ENCODE measurements at regions not wholly inside any gene's neighbourhood (a gene's known extent, or its start where the extent isn't known, plus 50 kb on each side); places are given as distances from the start of the nearest gene placed in this dataset.

DNA sequence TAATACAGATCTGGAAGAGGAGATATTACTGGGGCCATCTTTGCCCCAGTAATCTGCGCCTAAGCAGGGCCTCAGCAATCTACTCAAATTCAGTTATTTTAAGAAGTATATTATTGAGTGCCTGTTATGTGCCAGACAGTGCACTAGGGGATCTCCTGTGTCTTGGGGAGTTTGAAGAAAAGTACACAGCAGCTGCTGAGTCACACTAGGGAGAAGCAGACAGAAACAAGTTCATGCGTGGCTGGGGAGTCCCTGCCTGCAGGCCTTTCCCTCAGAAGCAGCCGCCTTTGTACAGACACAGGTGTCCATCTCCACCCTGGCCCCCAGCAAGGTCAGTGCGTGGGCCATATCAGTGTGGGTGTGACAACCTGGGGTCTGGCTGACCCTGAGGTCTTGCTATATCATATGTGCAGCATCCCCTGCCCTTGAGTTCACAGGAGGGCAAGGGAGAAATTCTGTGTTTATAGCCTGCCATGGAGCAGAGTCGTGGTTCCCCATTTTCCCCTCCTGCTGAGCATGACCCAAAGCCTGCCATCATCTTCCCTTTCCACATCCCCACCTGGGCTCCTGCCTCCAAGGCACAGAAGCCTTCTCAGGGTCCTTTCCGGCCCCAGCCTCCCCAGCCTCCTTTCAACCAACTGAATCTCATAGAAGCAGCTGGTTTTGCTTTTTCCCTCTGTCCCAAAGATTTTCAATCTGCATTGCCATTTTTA, 229.9 kb upstream of the SDK2 start:
- Histone ChIP-seq H3K27me3 (replicated peaks) (peaks cover 30% of the 10 kb centered on the region), H3K4me1 (replicated peaks) (no peaks in the 10 kb centered on the region), H3K4me3 (no peak overlapping the region), H3K27ac (no peak overlapping the region), H3K36me3 (no peaks in the 10 kb centered on the region), H3K9me3 (replicated peaks) (peaks cover 7% of the 10 kb centered on the region; the same call in 1 of the 2 replicates)
- no peak for DNase-seq (ENCODE audit: low read depth in 1 of 2, low spot score in 2 of 2)

DNA sequence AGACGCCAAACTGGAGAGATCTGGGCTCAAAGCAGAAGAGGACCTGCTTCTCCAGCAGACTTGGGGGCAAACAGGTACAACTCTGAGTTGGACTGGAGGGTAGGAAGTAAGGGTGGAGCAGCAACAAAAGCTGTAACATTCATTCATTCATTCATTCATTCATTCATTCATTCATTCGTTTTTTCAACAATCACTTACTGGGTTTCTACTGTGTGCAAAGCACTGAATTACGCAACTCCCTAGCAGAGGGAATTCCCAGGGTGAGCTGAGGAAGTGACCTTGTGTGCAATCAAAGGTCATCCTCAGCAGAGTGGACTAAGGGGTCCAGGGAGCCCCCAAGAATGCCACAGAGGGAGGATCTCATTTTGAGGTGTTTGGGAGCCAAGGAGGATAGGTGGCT, 231.1 kb upstream of the SDK2 start:
- peaks cover 32% of the 10 kb centered on the region for H3K27me3 ChIP-seq (replicated peaks)
- no peak for DNase-seq (ENCODE audit: low read depth in 1 of 2, low spot score in 2 of 2)

DNA sequence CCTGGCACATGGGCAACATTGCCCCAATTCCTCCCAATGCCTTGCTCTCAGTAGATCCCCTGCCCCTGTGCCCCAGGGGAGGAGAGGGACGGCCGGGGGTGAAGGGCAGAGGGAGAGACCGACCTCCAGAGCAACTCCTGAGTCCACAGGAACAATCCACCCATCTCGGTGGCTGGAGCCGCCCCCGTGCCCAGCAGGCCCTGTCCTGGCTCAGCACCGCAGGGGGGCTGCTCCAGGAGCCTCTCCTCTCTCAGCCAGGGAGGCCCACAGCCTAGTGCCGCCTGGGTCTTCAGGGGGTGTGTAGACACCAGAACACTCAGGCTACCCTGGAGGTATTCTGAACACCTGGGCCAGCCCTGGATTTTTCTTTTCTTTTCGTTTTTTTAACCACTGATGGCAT, 233.7 kb upstream of the SDK2 start:
- Histone ChIP-seq H3K4me3 (no peak overlapping the region), H3K36me3 (no peaks in the 10 kb centered on the region), H3K9me3 (replicated peaks) (no peaks in the 10 kb centered on the region), H3K4me1 (replicated peaks) (no peaks in the 10 kb centered on the region), H3K27me3 (replicated peaks) (peaks cover 32% of the 10 kb centered on the region), H3K27ac (no peak overlapping the region)
- DNase-seq (ENCODE audit: low read depth in 1 of 2, low spot score in 2 of 2), result no peak

More for the DNA sequence above, 231.1 kb upstream of the SDK2 start:
- Histone ChIP-seq H3K36me3 (no peaks in the 10 kb centered on the region), H3K4me1 (replicated peaks) (no peaks in the 10 kb centered on the region), H3K4me3 (no peak overlapping the region), H3K27ac (no peak overlapping the region), H3K9me3 (replicated peaks) (peaks cover under 1% of the 10 kb centered on the region; the same call in 1 of the 2 replicates)

DNA sequence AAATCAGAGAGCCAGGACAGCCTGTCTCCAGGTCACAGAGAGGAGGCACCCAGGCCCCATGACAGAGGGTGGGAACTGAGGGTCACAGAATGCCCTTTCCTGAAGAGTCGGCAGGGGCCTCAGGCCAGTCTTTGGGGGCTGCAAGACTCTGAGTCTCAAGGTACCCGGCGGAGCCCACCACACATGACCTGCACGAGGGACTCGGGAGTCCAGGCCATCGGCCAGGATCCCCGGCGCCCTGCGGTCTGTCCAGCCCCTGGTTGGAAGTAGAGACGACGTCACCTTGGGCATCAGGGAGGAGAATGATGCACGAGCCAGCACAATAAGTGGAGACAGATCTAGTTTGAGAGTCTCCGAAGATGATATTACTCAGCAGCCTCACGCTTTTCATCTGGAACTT, 234.7 kb upstream of the SDK2 start:
- no peak for DNase-seq (ENCODE audit: low read depth in 1 of 2, low spot score in 2 of 2)
- no peaks in the 10 kb centered on the region for H3K4me1 ChIP-seq (replicated peaks)
- no peaks in the 10 kb centered on the region for H3K9me3 ChIP-seq (replicated peaks)
- H3K36me3 ChIP-seq, result no peaks in the 10 kb centered on the region
- peaks cover 32% of the 10 kb centered on the region for H3K27me3 ChIP-seq (replicated peaks)
- no peak overlapping the region for H3K27ac ChIP-seq
- no peak overlapping the region for H3K4me3 ChIP-seq

DNA sequence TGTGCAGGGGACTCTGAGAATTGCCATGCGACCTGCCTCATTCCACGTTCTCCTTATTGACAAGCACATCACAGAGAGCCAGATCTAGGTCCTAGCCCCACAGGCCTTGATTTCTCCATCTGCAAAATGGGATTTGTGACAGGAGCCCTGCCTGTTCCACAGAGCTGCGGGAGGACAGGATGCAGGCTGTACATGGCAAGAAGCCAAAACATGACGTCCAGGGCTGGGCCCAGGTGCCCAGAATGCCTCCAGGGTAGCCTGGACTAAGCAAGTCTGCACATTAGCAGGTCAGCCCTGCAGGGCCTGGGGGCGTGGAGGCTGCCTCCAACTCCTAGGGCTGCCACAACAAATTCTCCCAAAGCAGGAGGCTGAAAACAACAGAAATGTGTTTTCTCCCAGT, 235.7 kb upstream of the SDK2 start:
- Histone ChIP-seq H3K27ac (no peak overlapping the region), H3K4me1 (replicated peaks) (no peaks in the 10 kb centered on the region), H3K9me3 (replicated peaks) (no peaks in the 10 kb centered on the region), H3K36me3 (no peaks in the 10 kb centered on the region), H3K27me3 (replicated peaks) (peaks cover 32% of the 10 kb centered on the region), H3K4me3 (no peak overlapping the region)
- DNase-seq (ENCODE audit: low read depth in 1 of 2, low spot score in 2 of 2), result no peak

DNA sequence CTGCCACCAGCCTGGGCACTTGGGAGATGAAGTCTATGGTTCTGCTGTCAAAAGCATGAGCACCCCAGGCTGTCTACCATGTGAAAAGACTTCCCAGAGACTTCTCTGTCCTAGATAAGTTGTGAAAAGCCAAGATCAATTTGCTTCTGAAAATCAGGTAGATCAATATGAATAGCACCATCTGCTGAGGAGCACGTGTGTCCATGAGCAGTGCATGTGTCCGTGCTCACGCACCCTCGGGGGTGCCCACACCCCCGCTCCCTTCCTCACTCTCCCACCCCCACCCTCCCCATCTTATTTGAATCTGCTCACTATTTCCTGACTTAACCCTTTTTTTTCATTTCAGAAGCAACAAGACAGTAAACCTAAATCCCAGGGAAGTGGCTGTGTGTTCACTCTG, 238.3 kb upstream of the SDK2 start:
- peaks cover 26% of the 10 kb centered on the region for H3K27me3 ChIP-seq (replicated peaks)
- H3K27ac ChIP-seq, result no peak overlapping the region
- no peaks in the 10 kb centered on the region for H3K4me1 ChIP-seq (replicated peaks)
- no peaks in the 10 kb centered on the region for H3K9me3 ChIP-seq (replicated peaks)
- no peak overlapping the region for H3K4me3 ChIP-seq
- DNase-seq (ENCODE audit: low read depth in 1 of 2, low spot score in 2 of 2), result no peak
- no peaks in the 10 kb centered on the region for H3K36me3 ChIP-seq

DNA sequence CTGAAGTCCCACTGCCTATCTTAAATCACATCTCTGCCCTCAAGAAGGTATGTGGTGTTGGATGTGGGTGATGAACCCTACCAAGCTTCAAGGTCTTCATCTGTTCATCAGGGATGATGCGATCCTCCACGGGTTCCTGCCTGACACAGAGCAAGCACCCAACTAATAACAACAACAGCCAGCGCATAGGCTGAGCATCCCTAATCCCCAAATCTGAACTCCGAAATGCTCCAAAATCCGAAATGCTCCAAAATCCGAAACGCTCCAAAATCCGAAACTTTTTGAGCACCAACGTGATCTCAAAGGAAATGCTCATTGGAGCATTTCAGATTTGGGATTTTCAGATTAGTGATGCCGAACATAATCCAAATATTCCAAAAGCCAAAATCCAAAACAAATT, 238.9 kb upstream of the SDK2 start:
- no peak overlapping the region for H3K4me3 ChIP-seq
- H3K4me1 ChIP-seq (replicated peaks), result no peaks in the 10 kb centered on the region
- peaks cover 20% of the 10 kb centered on the region for H3K27me3 ChIP-seq (replicated peaks)
- H3K9me3 ChIP-seq (replicated peaks), result no peaks in the 10 kb centered on the region
- no peak for DNase-seq (ENCODE audit: low read depth in 1 of 2, low spot score in 2 of 2)
- H3K27ac ChIP-seq, result no peak overlapping the region
- H3K36me3 ChIP-seq, result no peaks in the 10 kb centered on the region

DNA sequence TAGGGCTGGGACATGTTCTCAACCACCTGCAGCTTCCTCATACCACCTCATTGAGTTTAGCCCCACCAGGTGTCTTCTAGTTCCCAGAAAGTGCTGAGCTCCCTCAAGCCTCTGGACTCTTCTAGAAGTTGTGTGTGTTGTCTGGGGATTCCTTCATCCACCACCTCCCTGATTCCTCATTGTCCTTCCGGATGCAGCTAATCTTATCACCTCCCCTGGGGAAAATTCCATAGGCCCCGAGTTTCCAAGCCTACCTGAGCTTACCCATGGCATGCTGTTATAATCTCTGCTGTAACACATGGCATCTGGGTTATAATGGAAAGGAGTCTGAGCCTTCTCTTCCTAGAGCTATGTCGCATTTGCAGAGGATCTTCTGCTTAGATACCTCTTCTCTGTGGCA, 243.5 kb upstream of the SDK2 start:
- no peaks in the 10 kb centered on the region for H3K4me1 ChIP-seq (replicated peaks)
- no peak for DNase-seq (ENCODE audit: low read depth in 1 of 2, low spot score in 2 of 2)
- no peak overlapping the region for H3K27ac ChIP-seq
- no peaks in the 10 kb centered on the region; the same call in 1 of the 2 replicates for H3K27me3 ChIP-seq (replicated peaks)
- H3K4me3 ChIP-seq, result no peak overlapping the region
- no peaks in the 10 kb centered on the region for H3K36me3 ChIP-seq
- H3K9me3 ChIP-seq (replicated peaks), result no peaks in the 10 kb centered on the region

DNA sequence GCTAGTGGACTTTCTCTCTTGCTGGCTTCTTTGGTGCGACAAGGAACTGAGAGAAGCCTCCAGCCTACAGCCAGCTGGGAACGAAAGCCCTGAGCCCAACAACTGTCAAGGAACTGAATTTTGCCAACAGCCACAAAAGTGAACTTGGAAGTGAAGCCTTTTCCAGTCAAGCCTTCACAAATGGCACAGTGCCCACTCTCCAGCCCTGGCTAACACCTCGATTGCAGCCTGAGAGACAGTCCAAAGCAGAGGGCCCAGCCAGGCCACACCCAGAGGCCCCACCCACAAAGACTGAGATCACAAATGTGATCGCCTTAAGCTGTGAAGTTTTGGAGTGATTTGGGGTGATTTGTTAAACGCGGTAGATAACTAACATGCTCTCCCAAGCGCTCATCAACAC, 244.6 kb upstream of the SDK2 start:
- DNase-seq (ENCODE audit: low read depth in 1 of 2, low spot score in 2 of 2), result no peak
- no peak overlapping the region for H3K4me3 ChIP-seq
- H3K27ac ChIP-seq, result no peak overlapping the region
- no peaks in the 10 kb centered on the region for H3K4me1 ChIP-seq (replicated peaks)
- H3K36me3 ChIP-seq, result no peaks in the 10 kb centered on the region
- no peaks in the 10 kb centered on the region; the same call in 1 of the 2 replicates for H3K27me3 ChIP-seq (replicated peaks)
- H3K9me3 ChIP-seq (replicated peaks), result no peaks in the 10 kb centered on the region

DNA sequence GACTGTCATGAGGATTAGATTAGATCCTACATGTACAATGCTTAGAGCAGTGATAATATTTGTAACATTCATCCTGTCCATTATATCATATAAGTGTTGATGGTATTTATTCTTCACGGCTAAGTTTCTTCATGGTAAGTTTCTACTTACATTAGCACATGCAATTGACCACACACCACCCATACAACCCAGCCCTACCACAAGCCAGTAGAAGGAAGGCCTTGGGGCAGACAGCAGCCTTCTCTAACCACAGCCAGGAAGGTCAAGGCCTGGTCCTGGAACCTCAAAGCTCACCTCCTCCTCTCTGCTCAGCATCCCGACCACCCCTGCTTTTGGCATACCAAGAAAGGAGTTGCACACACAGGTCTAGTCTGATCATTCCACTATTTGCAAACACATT, 245.2 kb upstream of the SDK2 start:
- H3K36me3 ChIP-seq, result no peaks in the 10 kb centered on the region
- no peaks in the 10 kb centered on the region; the same call in 1 of the 2 replicates for H3K27me3 ChIP-seq (replicated peaks)
- no peak overlapping the region for H3K27ac ChIP-seq
- DNase-seq (ENCODE audit: low read depth in 1 of 2, low spot score in 2 of 2), result no peak
- no peaks in the 10 kb centered on the region for H3K9me3 ChIP-seq (replicated peaks)
- H3K4me3 ChIP-seq, result no peak overlapping the region
- no peaks in the 10 kb centered on the region for H3K4me1 ChIP-seq (replicated peaks)

DNA sequence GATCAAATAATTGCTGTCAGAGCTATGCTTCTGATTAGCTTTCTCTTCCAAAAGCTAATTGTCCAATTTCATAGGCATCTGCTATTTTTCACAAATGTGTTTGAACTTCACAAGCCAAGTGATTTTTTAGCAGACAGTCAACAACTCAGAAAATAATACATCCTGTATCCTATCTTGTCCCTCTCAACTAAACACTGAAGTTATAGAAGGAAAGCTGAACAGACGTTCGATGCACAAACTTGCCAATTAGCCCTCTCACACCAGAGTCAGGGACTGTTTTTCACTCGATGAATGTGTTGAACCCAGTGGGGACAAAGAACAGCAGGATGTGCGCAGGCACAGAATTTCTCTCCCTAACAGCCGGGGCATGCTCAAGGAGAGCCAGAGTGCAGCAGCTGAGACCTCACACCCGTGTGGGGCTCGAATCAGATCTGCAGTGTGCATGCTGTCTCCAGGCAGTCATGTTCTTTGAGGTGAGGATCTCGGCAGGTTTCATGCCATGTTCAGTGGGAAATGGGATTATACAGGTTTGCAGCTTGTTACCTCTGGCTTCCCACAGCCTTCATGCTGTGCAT, 246.7 kb upstream of the SDK2 start:
- no peak for DNase-seq (ENCODE audit: low read depth in 1 of 2, low spot score in 2 of 2)
- peaks cover 11% of the 10 kb centered on the region for H3K27me3 ChIP-seq (replicated peaks)

DNA sequence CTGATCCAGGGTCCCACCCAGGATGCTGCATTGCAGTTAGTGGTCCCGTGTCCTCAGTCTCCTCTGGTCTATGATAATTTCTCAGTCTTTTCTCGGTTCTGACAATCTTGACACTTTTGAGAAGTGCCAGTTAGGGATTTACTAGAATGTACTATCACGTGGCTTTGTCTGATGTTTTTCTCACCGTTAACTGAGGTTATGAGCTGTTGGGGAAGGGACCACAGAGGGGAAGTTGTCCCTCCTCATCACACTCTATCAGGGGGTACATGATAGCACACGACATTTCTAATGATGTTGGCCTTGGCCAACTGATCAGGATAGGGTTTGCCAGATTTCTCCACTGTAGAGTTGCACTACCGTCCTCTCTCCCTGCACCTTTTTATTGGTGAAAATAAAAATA, 250.9 kb upstream of the SDK2 start:
- Histone ChIP-seq H3K4me3 (no peak overlapping the region), H3K36me3 (no peaks in the 10 kb centered on the region), H3K27ac (no peak overlapping the region), H3K4me1 (replicated peaks) (no peaks in the 10 kb centered on the region), H3K27me3 (replicated peaks) (peaks cover 24% of the 10 kb centered on the region), H3K9me3 (replicated peaks) (no peaks in the 10 kb centered on the region)
- DNase-seq (ENCODE audit: low read depth in 1 of 2, low spot score in 2 of 2), result no peak

More for the DNA sequence above, 246.7 kb upstream of the SDK2 start:
- no peaks in the 10 kb centered on the region for H3K36me3 ChIP-seq
- no peaks in the 10 kb centered on the region for H3K4me1 ChIP-seq (replicated peaks)
- no peak overlapping the region for H3K4me3 ChIP-seq
- H3K27ac ChIP-seq, result no peak overlapping the region
- H3K9me3 ChIP-seq (replicated peaks), result no peaks in the 10 kb centered on the region

DNA sequence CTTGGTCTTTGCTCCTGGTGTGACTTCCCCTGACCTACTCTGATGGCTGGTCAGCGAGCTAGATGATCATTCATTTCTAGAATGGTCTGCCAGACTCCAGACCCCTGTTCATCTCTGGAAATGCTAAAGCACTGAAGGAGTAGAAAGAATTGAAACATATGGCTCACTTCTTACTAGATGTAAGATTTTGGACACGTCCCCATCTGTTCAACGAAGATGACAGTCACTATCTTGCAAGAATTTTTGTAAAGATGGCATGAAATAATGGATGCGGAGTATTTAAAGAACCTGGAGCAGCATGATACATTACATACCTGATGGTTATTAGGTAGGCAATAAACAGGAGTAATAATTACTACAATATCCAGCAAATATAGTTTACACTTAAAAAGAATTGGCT, 252.7 kb upstream of the SDK2 start:
- H3K4me1 ChIP-seq (replicated peaks), result no peaks in the 10 kb centered on the region
- H3K4me3 ChIP-seq, result no peak overlapping the region
- no peak overlapping the region for H3K27ac ChIP-seq
- H3K9me3 ChIP-seq (replicated peaks), result peaks cover 4% of the 10 kb centered on the region; the same call in 1 of the 2 replicates
- peaks cover 34% of the 10 kb centered on the region for H3K27me3 ChIP-seq (replicated peaks)
- no peaks in the 10 kb centered on the region for H3K36me3 ChIP-seq
- DNase-seq (ENCODE audit: low read depth in 1 of 2, low spot score in 2 of 2), result no peak

DNA sequence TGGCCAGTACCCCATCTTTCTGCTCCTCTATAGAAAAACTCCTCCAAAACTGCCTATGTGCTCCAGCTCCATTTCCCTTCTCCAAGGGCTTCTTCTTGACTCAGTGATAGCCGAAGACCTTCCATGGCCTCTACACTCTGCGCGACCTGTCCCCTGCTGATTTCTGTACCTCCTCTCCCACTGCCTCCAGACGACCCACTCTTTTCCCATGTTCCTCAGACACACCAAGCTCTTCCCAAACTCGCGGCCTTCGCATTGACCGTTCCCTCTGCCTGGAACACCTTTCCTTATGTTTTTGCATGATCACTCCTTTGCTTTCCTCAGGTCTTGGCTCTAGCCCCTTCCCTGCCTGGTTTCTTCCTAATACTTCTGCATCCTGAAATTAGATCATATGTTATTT, 255.6 kb upstream of the SDK2 start:
- Histone ChIP-seq H3K36me3 (no peaks in the 10 kb centered on the region), H3K4me3 (no peak overlapping the region), H3K27me3 (replicated peaks) (peaks cover 41% of the 10 kb centered on the region), H3K27ac (no peak overlapping the region), H3K9me3 (replicated peaks) (peaks cover 4% of the 10 kb centered on the region; the same call in 1 of the 2 replicates), H3K4me1 (replicated peaks) (no peaks in the 10 kb centered on the region)
- DNase-seq (ENCODE audit: low read depth in 1 of 2, low spot score in 2 of 2), result no peak
